Activated CD8-positive, alpha-beta memory T cell treated with anti-CD3 and anti-CD28 coated beads for 36 hours (primary cell): ENCODE measurements at regions not wholly inside any gene's neighbourhood (a gene's known extent, or its start where the extent isn't known, plus 50 kb on each side); places are given as distances from the start of the nearest gene placed in this dataset.

Experiments
- CTCF ChIA-PET: fragments of 350-600 bp; sonication (Branson Sonifier 250); formaldehyde crosslinking; loops from one replicate; lab custom pipeline; 2021; ENCODE audit warnings: antibody characterized with exemption; lab: Charles Lee
- POLR2A ChIA-PET: fragments of 350-600 bp; sonication (Branson Sonifier 250); formaldehyde crosslinking; loops from one replicate; lab custom pipeline; 2021; ENCODE audit warnings: antibody characterized with exemption; lab: Charles Lee

DNA sequence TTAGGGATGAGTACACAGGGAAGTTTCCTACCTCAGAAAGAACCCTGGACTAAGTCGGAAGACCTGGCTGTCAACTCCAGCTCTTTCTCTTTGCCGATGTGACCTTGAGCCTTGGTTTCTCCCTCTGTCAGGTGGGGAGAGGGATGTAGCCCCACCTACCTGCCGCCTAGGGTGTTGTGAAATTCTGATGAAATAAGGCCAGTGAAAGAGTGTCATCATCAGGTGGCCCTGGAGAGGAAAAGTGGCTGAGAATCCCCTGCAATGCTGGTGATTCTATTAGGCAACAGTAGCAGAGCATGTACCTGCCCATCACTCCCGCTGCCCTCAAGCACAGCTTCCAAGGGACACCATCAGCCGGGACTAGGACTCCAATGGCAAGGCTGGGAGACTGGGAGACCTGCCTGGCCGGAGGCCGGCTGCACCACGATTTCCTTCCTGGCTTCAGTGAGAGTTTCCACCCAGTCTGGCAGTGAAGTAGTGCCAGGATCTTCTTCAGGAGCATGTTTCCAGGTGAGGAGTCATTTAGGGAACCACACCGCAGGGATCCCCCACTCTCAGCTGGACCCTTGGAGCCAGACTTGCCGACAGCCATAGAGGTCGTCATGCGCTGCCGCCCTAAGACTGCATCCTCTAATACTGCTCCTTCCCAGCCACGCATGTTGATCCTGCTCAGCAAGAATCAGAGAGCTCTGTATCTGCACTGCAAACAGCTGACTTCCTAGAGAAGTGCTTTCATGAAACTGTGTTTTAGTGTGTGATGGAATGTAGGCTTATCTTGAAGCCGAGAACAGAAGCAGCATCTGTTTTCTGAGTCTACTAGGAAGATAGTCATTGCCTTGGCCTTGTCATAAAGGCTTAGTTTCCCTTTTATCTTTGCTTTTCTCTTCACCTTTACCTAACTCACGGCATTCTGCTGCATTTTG is 88.0 kb upstream of the F3 start:
- ChIA-PET CTCF (no interaction called here), POLR2A (no interaction called here)

DNA sequence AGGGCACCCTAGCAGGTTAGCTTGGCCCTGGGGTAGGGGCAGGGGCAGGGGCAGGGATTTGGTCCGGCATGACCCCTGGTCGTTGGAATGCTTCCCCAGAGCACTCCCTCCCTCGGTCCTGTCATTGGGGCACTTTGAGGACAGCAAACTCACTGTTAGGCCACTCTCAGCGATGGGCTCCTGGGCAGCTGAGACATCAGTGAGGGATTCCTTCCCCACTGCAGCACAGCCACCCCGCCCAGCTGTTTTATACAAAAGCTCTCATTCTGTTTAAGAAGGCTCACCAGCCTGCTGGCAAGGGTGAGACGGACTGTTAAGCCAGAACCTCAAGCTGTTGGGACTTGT is 86.9 kb upstream of the F3 start:
- CTCF ChIA-PET = no interaction called here
- POLR2A ChIA-PET = no interaction called here

DNA sequence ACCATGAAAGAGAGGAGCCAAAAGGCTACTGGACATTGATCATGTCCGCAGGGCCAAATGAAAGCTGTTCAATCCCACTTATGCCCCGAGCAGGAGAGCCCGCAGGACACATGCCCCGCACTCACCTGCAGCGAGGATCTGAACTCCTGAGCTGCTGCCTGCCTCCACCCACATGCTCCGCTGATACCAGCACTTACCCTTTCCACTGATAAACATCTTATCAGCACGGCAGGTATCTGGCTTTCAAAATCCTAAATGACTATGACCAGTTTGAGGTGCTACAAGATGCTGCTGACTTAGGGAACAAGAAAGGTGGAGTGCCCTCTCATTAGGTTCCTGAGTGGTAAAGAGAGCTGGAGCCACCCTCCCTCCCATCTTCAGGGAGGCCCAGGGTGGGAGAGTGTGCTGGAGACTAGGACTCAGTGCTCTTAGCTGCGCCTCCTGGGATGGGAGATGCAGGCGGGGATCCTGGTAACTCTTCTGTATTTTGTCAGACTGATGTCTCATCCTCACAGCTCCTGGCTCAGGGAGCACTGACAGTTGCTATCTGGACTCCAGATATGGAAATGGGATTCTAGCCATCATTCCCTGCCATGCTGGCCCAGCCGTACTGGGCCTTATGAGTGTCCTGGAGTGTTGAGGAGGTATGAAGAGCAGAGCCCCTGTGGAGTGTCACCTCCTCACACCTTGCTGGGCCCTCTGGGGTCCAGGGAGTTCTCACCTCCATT is 86.4 kb upstream of the F3 start:
- ChIA-PET CTCF (no interaction called here), POLR2A (no interaction called here)

- POLR2A ChIA-PET = no interaction called here
These were observed 82.6 kb upstream of the F3 start for GRCh38 chr1:94624203-94624602.

DNA sequence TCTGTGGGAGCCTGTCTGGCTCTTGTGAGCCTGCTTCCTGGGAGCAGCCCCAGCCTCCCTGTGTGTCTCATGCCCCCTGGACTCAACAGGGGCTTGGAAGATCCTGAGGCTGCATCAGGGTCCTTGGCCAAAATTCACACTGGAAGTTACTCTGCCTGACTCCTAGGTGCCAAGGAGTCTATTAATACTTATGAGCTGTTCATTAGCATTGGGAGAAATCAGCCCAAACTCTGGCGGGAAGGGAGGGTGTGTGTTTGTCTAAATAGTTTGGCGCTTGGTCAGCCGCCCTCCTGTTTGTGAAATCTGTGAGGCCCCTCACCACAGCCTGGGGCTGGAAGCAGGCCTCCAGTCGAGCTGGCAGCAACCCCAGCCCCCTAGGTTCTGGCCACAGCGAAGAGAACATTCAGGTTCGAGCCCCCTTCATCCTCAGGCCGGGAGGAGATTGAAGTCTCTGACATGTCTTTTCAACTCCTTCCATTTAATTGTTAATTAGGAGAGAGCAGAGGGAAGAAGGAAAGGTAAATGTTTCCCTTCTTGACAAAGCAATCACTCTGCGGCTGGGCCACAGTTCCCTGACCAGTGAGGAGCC is 82.1 kb upstream of the F3 start:
- CTCF ChIA-PET = no interaction called here
- POLR2A ChIA-PET = no interaction called here

More at GRCh38 chr1:94624203-94624602, 82.6 kb upstream of the F3 start:
- CTCF ChIA-PET = no interaction called here

DNA sequence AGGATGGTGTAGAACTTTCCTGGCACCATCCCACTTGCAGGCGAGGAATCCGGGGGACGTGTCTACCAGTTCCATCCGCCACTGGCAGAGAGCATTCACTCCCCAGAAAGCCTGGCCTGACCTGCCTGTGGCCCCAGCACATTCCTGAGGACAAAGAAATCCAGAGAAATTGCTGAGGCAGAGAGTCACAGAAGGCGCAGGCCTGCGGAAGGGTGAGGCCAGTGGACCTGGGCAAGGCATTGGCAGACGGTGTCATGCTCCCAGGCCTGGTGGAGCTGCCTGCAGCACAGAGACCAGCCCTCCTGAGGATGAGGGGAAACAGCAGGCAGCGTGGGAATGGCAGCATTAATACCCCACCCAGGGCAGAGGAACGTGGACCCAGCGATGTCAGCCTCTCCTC is 81.2 kb upstream of the F3 start:
- CTCF ChIA-PET = no interaction called here
- POLR2A ChIA-PET = no interaction called here

DNA sequence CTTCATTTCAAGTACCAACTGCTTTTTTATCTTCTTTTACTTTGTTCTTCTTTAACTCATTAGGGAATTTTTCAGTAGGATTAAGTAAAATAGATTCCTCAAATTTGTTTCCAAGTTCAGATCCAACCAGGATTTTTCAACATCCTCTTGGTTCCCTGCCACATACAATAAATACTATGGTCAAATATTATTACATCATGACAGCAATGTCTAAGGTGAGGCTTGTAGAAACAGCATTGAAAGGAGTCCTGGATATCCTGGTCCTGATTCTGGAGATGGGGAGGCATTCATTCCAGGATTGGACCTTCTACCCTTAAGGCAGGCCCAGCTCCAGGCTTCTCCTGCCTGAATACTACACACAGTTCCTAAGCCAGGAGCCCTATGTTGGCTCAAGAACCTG is 80.2 kb upstream of the F3 start:
- POLR2A ChIA-PET = no interaction called here
- CTCF ChIA-PET = no interaction called here

DNA sequence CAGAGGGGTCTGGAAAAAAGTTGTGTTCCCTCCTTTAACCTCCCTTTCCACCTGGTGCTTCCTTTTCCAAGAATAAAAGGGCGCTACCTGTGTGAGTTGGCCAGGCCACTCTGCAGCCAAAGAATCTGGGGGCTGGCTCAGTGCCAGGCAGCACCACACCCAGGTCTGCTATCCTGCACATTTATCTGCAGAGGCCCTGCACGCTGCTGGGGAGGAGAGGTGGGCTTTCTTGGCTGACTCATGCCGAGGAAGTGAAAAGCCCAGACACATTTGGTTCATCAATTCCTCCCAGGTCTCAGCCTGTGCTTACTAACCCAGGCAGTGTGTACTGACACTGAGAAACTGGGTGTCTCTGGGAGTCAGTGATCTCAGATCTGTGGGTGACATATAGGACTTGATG is 79.8 kb upstream of the F3 start:
- CTCF ChIA-PET = no interaction called here
- POLR2A ChIA-PET = no interaction called here

DNA sequence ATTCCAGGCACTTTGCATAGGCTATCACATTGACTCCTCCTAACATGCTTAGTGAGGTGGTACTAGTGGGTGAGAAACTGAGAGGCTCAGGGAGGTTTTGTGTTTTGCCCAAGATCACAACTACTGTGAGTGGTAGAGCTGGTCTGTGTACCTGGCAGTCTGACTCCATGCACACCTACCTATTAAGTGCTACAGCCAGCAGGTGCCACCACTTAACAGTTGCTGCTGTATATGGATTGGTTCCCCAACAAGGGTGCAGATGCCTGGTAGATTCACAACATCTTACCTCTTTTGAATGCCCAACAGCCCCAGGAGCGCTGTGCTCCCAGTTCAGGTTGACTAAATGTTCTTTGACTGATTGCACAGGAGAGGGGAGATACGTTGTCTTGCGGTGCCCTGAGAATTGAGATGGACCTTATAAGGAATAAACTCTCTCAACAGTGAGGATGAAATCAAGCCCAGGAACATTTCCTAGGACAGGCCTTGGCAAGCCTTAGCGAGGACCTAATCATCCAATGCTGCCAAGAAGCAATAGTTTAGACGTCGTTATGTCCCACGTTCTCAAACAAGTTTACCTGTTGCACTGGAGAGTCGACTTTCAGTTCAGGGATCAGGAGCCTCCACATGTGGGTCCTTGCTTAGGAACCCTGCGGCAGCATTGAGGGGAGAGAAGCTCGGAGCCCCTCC is 78.9 kb upstream of the F3 start:
- CTCF ChIA-PET = no interaction called here
- POLR2A ChIA-PET = no interaction called here

GRCh38 chr1:94619731-94620130 is 78.2 kb upstream of the F3 start:
- CTCF ChIA-PET = no interaction called here
- POLR2A ChIA-PET = no interaction called here

DNA sequence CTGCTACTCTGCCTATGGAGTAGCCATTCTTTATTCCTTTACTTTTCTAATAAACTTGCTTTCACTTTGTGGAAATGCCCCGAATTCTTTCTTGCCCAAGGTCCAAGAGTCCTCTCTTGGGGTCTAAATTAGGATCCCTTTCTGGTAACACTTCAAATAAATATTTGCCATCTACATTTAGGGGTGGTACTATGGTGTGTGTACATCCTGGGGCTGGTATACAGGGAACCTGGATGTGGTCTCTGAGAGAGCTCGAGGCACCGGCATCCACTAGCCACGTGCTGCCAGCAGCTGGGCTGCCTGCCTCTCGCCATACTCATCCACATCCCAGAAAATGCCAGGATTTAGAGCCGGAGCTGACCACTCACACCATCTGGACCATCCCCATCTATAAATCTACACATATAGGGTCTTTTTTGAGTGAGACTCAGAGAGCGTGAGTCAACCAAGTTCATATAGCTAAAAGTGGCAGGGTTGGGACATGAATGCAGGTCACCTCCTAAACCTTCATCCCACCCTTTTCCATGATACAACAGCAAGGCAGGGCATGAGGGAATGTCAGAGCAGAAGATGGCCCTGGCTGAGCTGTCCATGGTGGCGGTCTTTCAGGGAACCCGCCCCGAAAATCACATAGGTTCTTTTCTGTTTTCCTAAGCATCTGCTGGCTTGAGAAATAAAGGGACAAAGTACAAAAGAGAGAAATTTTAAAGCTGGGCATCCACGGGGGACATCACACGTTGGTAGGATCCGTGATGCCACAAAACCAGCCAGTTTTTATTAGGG is 76.6 kb upstream of the F3 start:
- ChIA-PET CTCF (interaction anchor here (0.5 kb wide), 1 partner anchor 386 kb away, joined by 3 read pairs; no protein-coding TSS in a partner anchor), POLR2A (no interaction called here)

DNA sequence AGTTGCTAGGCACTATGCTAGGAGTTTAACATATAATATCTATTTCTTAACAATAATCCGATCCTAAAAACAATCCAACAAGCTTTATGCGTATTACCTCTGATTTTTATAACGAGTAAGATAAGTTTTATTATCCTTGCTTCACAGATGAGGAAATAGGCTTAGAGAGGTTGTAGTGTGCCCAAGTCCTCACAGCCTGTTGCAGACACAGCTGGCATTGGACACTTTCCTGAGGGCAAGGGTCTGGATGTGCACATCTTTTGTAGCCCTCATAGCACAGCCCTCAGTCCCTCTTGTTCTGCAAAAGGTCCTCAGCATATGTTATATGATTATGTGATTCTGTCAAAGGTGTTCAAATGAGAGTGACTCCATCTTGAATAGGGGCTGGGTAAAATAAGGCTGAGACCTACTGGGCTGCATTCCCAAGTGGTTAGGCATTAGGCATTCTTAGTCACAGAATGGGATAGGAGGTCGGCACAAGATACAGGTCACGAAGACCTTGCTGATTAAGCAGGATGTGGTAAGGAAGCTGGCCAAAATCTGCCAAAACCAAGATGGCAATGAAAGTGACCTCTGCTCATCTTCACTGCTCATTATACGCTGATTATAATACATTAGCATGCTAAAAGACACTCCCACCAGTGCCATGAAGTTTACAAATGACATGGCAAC is 75.7 kb upstream of the F3 start:
- ChIA-PET CTCF (no interaction called here), POLR2A (interaction anchor here (0.5 kb wide), 1 partner anchor 487 kb away, joined by 3 read pairs; no protein-coding TSS in a partner anchor)

DNA sequence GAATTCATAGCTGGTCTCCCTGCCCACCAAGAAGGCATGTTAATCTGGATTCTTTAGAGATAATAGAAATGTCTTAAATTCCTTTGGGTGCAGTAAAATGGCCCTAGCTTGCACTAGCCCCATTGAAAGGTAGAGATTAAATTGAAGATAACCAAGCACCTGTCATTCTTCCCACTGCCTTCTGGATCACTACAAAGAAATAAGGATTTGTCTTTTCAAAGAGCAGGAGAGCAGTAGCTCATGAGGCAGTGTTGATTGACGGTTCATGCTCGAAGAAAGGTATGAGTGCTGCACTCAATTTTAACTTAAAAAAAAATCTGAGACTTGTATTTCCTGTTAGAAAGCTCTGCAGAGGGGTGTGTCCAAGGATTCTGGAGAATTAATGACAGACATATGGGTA is 74.9 kb upstream of the F3 start:
- ChIA-PET POLR2A (no interaction called here), CTCF (interaction anchor here (0.8 kb wide), 1 partner anchor 19 kb away, joined by 3 read pairs; no protein-coding TSS in a partner anchor)

DNA sequence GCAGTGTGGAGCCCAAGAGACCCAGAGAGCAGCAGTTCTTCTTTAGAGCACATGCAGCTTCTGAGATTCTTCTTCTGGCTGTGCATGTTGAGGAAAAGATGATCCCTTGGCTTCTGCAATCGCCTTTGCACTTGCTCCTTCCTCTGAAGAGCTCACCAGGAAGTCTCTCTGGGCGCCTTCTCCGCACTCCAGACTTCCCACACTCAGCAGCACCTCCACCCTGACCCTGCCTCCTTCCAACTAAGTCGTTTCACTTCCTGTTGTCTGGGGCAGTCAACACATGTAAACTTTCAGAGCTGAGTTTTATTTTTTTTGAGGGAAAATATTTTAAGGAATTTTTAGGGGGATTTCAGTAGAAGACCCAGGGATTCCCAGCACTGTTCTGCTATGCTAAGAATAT is 73.4 kb upstream of the F3 start:
- CTCF ChIA-PET = no interaction called here
- POLR2A ChIA-PET = no interaction called here

DNA sequence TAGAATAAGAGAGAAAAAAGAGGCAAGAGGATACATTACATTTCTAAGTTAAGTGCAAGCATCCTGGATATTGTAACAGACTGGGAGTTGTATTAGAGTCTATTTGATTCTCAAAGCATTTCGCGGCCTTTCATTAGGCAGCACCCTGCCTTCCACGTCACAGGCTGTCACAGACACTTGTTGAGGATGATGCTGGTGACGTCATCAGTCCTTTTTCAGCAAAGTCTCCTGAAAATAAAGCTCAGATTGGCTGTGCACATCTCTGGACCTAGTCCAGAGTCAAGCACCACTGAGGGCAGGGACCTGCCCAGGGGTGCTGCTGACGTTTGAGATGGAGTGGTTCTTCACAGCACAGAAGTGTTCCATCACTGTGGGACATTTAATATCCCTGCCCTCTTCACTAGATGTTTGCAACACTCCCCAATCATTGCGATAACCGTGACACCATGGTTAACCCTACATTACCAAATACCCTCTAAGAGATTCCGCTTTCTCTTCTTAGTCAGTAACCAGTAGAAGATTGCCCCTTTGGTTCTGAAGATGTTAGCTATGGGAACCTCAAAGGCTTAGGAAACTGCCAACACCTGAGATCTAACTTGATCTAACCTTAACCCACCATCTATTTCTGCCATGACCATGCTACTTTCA is 72.7 kb upstream of the F3 start:
- CTCF ChIA-PET = no interaction called here

DNA sequence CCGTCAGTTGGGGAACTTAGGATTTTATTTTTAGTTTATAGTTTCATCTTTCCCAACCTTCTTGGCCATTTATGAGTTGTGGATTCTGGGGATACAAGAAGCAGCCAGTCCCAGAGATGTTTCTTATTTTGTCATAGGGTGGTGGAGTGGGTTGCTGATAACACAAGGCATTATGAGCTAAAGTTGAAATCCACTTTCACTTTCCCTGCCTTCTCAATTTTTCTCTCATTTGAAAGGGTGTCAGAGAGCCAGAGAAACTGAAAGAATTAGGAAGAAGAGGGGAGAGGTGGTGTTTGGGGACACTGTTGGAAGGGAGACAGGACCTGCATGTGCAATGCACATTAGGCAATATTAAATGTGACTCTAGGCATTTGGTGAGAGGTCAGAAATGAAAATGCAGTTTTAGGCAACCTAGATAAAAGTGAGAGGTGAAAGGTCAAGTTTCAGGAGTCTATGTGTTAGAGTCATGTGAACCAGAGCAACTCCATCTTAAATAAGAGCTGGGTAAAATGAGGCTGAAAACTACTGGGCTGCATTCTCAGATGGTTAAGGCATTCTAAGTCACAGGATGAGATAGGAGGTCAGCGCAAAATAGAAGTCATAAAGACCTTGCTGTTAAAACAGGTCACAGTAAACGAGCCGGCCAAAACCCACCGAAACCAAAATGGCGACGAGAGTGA is 71.1 kb upstream of the F3 start:
- POLR2A ChIA-PET = no interaction called here
- CTCF ChIA-PET = no interaction called here

More for the DNA sequence above, 72.7 kb upstream of the F3 start:
- POLR2A ChIA-PET = no interaction called here

GRCh38 chr1:94611681-94612475 is 70.3 kb upstream of the F3 start:
- ChIA-PET POLR2A (no interaction called here), CTCF (no interaction called here)
